GM12872 (cell line): ENCODE measurements at regions not wholly inside any gene's neighbourhood (a gene's known extent, or its start where the extent isn't known, plus 50 kb on each side); places are given as distances from the start of the nearest gene placed in this dataset.

ENCODE experiments used
- TF ChIP-seq, protein P1 (sequence below): IDR thresholded peaks from 3 replicates; pipeline ENCODE4 v1.5.1; 2011; ENCODE audit warnings: low read depth, mild to moderate bottlenecking, low read length, moderate library complexity; ENCODE audit not compliant: insufficient read depth

DNA sequence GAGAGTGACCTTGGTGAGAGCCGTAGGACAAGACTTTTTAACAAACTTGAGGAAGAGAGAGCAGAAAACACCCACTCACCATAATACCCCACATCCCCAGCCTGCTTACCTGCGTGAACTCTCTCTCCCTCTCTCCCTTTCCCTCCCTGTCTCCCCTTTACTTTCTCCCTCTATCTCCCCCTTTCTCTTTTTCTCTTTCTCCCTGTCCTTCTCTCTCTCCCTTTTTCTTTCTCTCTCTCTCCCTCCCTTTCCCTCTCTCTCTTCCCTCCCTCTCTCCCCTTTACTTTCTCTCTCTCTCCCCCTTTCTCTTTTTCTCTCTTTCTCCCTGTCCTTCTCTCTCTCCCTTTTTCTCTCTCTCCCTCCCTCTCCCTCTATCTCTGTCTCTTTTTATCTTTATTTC lies 464.0 kb upstream of the AUTS2 start:
- TF ChIP-seq, protein P1, sequence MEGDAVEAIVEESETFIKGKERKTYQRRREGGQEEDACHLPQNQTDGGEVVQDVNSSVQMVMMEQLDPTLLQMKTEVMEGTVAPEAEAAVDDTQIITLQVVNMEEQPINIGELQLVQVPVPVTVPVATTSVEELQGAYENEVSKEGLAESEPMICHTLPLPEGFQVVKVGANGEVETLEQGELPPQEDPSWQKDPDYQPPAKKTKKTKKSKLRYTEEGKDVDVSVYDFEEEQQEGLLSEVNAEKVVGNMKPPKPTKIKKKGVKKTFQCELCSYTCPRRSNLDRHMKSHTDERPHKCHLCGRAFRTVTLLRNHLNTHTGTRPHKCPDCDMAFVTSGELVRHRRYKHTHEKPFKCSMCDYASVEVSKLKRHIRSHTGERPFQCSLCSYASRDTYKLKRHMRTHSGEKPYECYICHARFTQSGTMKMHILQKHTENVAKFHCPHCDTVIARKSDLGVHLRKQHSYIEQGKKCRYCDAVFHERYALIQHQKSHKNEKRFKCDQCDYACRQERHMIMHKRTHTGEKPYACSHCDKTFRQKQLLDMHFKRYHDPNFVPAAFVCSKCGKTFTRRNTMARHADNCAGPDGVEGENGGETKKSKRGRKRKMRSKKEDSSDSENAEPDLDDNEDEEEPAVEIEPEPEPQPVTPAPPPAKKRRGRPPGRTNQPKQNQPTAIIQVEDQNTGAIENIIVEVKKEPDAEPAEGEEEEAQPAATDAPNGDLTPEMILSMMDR, result no peak

DNA sequence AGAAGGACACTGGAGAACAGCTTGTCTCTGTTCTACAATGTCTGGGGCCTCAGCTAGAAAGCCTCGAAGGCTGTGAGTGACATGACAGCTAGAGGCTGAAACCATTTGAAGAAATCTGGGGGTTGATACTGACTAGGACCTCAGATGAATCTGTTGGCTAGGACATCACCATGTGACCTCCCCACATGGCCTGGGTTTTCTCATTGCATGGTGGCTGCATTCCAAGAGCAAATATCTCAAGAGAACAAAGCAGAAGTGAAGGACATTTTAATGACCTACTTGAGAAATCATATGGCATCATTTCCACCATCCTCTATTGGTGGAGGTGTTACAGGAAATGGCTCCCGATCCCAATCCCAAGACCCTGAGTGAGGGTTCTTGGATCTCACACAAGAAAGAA lies 450.6 kb upstream of the AUTS2 start:
- TF ChIP-seq, protein P1, result no peak

DNA sequence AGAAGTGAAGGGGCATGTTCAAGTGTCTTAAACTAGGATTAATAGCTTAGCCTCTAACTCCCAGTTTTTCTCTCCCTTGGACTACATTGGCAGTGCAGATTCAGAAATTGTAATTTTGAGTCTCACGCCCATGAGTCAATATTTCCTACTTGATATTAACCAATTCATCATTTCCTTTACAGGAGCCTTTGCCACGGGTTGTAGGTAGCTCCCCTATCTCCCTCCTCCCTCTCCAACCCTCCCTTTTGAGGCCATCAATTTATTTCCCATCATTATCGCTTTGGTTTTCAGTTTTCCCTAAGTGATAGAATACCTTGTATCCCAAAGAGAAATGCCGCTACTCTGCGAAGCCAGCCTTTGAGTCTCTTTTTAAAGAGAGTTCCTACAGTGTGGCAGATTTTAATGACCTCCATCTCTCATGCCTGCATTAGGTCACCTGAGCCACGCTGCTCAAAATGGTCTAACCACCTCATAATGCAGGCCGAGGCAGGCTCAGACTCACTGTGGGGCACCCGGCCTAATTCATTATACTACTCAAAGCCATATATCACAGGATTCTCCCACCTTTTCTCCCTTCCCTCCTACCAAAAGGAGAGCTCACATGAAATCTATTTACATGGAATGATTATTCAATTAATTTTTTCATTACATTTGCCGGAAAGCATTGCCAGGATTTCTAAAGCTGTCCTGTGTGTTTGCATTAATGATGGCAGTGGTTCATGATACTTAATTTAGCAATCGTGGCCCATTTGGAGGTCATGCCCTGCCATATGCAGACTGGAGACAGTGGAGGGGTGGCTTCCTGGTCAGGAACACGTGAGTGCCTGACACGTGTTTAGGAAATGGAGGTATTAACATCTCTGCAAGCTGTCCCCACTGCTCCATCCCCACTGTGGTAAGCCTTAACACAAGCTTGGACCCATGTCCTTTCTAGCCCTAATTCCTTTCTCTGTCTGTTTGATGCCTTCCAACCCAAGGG lies 448.2 kb upstream of the AUTS2 start:
- TF ChIP-seq, protein P1, result no peak

DNA sequence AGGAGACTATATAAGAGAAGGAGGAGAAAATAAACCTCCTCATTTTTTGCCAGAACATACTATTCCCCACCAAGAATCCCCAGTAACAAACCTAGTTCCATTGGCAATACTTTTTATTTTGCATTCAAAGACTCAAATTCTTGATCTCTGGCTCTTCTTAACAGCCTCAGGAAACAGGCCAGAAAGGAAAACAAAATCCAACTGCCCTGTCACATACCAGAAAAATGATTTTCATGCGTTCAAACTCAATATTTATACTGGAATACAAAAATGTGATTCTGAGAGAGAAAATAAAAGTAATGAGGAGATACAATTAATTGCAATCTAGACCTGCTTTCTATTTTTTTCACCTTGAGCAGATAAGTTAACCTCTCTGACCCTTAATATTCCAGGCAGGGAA lies 435.9 kb upstream of the AUTS2 start:
- TF ChIP-seq, protein P1, result no peak

DNA sequence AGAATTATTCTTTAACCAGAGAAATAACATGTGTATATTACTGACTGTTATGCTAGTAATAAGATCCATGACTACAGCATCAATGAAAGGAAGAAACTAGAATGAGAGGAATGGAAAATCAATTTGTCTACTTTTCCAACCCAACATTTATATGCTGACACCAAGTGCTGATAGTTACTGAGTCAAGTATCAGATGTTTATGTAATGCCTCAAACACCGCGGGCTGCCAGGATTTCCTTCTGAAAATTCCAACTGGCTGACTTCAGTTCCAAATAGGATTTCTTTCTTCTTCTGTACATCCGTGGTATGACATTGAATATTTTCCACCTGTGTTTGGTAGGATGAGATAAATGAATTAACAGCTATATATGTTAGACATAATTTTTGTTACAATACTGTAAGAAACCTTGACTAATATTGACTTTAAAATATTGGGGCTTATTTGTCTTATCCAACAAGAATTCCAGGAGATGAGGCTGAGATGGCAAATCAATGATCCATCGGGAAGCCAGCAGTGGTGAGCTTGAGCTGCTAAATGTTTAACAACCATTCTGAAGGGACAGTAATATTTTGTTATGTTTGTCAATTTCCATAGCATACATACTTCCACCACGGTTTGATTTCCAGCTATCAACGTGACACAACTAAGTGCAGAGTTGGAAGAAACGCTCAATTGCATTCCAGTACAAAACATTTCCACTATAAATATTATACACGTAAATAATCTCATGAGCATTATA lies 435.2 kb upstream of the AUTS2 start:
- TF ChIP-seq, protein P1, result no peak

DNA sequence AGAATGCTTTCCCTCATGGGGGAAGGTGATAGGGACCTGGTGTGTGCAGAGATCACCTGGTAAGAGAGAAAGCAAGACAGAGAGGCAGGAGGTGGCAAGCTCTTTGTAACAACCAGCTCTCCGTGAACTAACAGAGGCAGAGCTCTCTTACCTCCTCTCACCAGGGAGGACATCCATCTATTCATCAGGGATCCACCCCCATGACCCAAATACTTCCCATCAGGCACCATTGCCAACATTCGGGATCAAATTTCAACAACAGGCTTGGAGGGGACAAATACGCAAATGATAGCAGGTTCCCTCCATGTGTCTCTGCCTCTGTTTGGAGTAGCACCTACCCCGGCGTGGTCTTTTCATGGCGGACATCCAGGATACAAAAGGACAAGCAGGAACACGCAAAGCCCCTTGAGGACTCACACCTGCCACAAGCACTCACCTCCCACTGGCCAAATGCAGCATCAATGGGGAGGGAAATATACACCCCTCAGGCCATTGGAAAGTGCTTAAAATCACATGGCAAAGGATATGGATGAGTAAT lies 431.2 kb upstream of the AUTS2 start:
- TF ChIP-seq, protein P1, result no peak

DNA sequence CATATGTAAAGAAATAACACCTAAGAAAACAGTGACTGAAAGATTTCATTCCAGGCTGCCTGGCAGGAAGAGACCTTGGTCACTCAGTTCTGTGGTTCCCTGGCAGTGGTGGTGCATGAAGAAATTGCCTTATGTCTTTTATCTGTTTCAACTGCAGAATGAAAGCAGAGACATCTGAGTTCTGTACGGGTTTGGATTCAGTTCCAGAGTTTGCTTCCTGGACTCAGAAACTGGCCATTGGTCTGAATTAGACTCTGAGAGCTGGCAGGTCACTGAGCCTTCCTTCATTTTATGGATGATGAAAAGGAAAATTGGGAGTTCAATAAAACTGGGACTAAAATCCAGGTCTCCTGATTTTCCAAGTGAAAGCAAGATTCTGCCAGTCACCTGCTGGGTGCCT lies 428.9 kb upstream of the AUTS2 start:
- TF ChIP-seq, protein P1, result no peak
